ENCODE measurements at regions not wholly inside any gene's neighbourhood (a gene's known extent, or its start where the extent isn't known, plus 50 kb on each side); places are given as distances from the start of the nearest gene placed in this dataset.

GRCh38 chr7:110017405-110017804, 1073.5 kb upstream of the LRRN3 start:
- no peak for TF ChIP-seq CTCF (IDR thresholded peaks at IDR 0.05)
- no peak for TF ChIP-seq POLR2A (IDR thresholded peaks at IDR 0.05)

All from lower leg skin (tissue), 3 donors.